ENCODE measurements at regions not wholly inside any gene's neighbourhood (a gene's known extent, or its start where the extent isn't known, plus 50 kb on each side); places are given as distances from the start of the nearest gene placed in this dataset.

DNA sequence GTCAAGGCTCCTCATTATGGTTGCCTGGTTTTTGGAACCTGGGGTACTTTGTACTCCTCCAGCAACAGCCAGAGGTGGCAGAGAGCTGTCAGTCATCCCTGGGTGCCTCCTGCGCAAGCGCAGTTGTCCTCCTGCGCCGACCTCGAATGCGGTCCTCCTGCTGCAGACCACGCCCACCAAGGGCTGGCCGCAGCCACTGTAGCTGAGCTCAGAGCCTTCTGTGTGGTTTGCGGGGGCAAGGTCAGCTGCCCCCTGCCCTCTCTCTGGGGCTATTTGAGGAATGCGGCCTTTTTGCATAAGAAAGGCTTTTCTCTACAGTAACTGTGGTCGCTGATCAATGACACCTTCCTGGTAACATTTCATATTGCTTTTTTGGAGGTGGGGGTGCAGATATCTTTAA, 131.3 kb upstream of the SNRPN start:
- TF ChIP-seq EZH2 (IDR thresholded peaks at IDR 0.05) (no peak), ELF1 (IDR thresholded peaks at IDR 0.05; ENCODE audit: borderline replicate concordance, low read depth) (no peak), POLR2A (IDR thresholded peaks at IDR 0.05; ENCODE audit: borderline replicate concordance, extremely low read depth, insufficient read depth, insufficient read length) (no peak)
- TF ChIP-seq, protein P1, sequence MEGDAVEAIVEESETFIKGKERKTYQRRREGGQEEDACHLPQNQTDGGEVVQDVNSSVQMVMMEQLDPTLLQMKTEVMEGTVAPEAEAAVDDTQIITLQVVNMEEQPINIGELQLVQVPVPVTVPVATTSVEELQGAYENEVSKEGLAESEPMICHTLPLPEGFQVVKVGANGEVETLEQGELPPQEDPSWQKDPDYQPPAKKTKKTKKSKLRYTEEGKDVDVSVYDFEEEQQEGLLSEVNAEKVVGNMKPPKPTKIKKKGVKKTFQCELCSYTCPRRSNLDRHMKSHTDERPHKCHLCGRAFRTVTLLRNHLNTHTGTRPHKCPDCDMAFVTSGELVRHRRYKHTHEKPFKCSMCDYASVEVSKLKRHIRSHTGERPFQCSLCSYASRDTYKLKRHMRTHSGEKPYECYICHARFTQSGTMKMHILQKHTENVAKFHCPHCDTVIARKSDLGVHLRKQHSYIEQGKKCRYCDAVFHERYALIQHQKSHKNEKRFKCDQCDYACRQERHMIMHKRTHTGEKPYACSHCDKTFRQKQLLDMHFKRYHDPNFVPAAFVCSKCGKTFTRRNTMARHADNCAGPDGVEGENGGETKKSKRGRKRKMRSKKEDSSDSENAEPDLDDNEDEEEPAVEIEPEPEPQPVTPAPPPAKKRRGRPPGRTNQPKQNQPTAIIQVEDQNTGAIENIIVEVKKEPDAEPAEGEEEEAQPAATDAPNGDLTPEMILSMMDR (IDR thresholded peaks at IDR 0.05 in 2 of 3, conservative IDR thresholded peaks at IDR 0.05 in 1 of 3; ENCODE audit: borderline replicate concordance in 1 of 3, insufficient read depth in 1 of 3, low read depth in 2 of 3, low read length in 2 of 3), result no peak
